Left cardiac atrium (tissue), 4 donors: ENCODE measurements at regions not wholly inside any gene's neighbourhood (a gene's known extent, or its start where the extent isn't known, plus 50 kb on each side); places are given as distances from the start of the nearest gene placed in this dataset.
"Not testable (repeated sequence)": the region's sequence is repeated elsewhere in the genome, so short reads cannot be mapped to it uniquely, and the experiment has no call there.

Experiments
- ATAC-seq, 2 donors: fragments of 200-7000 bp; cut with Tn5 transposase; one replicate each; pipeline ENCODE4 v1.9.1; 2020; ENCODE audit warnings: mild to moderate bottlenecking in 2 of 2, moderate library complexity in 2 of 2
- DNase-seq: peaks from one replicate; pipeline ENCODE4 v3.0.0-alpha.2; 2020
- intact Hi-C, 2 donors: fragments of 100-400 bp; cut with DNase I; formaldehyde crosslinking; loops; one replicate each; pipeline versions ENCODE4 v1.14.1 to v1.15.1; 2022 to 2023
- donor health status: DM: no; HTN: yes; CAD: no.
- donor health status: DM: no; HTN: yes; CAD: no; lungs with severe emphysema.
- donor health status: DM: yes; HTN: yes; CAD: no.
- donor health status: Dilated cardiomyopathy.

DNA sequence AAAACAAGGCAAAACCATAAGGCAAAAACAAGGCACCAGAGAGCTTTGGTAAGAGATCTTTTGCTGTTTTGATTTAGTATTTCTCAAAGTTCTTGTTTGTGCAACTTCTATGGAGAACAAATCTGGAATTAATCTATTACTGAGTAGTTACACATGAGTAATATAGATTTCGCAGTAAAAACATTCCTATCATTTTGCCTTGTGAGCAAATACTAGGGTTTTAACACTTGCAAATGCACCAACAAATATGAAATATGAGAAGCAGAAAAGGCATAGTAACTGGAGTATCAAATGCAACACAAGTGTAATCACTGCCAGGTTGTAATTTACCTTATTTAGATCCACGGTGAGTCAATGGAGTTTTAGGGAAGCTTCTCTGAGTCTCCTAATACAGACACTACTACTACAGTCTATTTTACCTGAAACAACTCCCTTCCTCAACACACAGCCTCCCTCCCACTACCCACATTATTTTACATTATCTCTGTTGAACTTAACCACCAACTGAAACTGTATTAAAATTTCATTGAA, 324.1 kb downstream of the FLRT2 start:
- ATAC-seq (no peak), DNase-seq (no peak)
- intact Hi-C loops = no loop called here

DNA sequence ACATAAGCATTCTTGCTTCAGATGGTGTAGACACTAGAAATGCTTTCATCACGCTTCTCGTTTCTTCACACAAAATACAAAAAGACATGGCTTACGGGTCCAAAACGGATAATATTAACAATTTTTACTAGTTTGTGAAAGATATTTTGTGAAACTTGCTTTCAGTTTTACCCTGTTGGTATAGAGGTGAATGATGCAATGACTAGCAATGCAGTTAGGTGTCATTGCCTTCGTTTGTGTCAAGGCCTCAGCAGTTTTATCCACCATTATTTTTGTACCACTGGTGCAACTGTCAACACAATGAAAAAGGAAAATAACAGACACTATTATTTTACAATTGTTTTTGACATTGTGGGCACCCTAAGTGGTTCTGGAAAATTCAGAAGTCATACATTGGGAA, 323.0 kb downstream of the FLRT2 start:
- no peak for DNase-seq
- ATAC-seq = no peak
- intact Hi-C loops = no loop called here

GRCh38 chr14:85852123-85852522, 322.2 kb downstream of the FLRT2 start:
- not testable (repeated sequence) for ATAC-seq

DNA sequence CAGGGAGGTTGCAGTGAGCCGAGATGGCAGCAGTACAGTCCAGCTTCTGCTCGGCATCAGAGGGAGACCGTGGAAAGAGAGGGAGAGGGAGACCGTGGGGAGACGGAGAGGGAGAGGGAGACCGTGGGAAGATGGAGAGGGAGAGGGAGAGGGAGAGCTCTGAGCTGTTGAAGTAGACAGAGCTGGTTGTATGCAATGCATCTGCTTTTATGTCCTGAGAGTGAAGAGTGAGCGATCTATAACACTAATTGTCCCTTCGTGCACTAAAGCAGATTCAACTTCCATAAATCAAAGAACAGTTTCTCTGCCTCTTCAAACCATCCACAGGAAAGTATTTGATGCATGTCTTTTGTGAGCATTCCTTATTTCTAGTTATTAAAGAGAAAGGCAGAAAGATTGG, 300.6 kb downstream of the FLRT2 start:
- intact Hi-C loops, DNase-seq, ATAC-seq: not testable (repeated sequence)

More at GRCh38 chr14:85852123-85852522, 322.2 kb downstream of the FLRT2 start:
- DNase-seq, intact Hi-C loops: not testable (repeated sequence)

- DNase-seq, ATAC-seq, intact Hi-C loops: not testable (repeated sequence)
Observed at GRCh38 chr14:85829601-85830000, 299.7 kb downstream of the FLRT2 start.

DNA sequence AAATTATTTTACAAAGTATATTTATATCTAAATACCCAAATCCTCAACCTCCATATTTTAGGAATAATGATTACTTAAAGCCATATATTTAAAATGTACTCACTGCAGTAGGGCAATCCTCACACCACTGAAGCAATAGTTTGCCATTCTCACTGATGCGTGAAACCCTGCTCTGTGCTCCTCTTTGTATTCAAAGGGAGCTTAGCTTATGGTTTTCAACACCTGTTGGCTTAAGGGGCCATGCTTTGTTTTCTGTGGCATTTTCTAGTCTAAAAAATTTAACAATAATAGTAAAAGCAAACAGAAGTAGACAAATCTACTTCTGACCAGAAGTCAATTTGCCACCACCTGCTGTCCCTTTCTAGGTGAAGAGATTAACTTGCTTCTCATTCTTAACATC, 294.6 kb downstream of the FLRT2 start:
- intact Hi-C loops = no loop called here
- no peak for ATAC-seq
- DNase-seq = no peak

DNA sequence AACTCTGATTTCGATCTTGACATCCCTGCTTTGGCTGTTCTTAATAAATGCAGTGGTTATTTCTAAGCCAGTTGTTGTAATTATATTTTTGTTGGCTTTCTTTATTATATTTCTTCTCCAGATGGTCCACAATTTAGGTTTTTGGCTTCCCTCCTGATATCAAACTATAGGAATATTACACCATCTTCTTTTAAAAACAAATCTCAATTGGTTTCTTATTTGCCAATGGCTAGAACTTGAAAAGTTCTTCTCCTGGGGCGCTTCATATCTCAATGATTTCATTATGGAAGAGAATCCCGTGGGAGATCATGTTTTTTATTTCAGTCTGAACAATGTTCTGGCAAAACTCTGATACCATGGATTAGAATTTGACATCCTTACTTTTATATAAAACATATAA, 292.3 kb downstream of the FLRT2 start:
- no peak for ATAC-seq
- intact Hi-C loops = no loop called here
- no peak for DNase-seq

DNA sequence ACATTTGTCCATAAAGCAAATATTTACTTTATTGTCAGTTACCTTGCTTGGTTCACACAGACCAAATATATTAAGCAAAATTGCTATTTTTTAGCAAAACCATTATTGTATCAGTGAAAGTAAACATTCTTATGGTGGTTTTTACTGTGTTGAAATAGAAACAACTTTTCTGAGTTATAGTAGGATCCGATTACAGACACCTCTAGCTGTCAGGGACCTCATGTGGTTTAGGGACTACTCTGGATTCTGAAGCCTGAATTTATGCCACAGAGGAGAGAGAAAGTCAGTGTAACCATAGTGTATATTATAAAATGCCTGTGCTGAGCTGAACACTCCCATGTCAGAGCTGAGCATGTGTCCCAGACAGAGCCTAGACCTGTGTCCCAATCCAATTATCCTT, 287.5 kb downstream of the FLRT2 start:
- DNase-seq (no peak), ATAC-seq (no peak)
- intact Hi-C loops = no loop called here

DNA sequence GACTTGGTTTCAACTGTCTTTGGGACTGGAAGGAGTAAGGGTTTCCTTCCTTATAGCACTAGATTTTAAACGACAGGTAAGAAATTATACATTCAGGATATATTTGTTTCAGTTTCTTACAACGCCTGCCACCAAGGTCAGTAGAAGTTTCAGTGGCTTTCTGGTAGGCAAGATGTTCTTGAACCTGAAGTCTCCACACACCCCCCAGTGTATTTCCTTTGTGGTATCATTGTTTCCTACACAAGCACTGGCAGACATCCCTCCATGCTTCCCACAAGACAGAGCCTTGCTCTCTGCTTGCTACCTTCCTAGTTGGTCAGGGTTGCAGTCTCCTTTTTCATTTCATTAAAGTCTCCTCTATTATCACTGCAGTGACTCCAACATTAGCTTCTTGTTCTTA, 283.1 kb downstream of the FLRT2 start:
- intact Hi-C loops = no loop called here
- ATAC-seq (no peak), DNase-seq (no peak)

GRCh38 chr14:85811340-85811739, 281.4 kb downstream of the FLRT2 start:
- intact Hi-C loops = no loop called here
- ATAC-seq (no peak), DNase-seq (no peak)

GRCh38 chr14:85799668-85800067, 269.7 kb downstream of the FLRT2 start:
- DNase-seq = no peak
- ATAC-seq = no peak
- intact Hi-C loops = no loop called here

GRCh38 chr14:85798856-85799255, 268.9 kb downstream of the FLRT2 start:
- ATAC-seq (no peak), DNase-seq (no peak)
- intact Hi-C loops = no loop called here

- DNase-seq (no peak), ATAC-seq (no peak)
- intact Hi-C loops = no loop called here
Observed at GRCh38 chr14:85793533-85793932, 263.6 kb downstream of the FLRT2 start.

DNA sequence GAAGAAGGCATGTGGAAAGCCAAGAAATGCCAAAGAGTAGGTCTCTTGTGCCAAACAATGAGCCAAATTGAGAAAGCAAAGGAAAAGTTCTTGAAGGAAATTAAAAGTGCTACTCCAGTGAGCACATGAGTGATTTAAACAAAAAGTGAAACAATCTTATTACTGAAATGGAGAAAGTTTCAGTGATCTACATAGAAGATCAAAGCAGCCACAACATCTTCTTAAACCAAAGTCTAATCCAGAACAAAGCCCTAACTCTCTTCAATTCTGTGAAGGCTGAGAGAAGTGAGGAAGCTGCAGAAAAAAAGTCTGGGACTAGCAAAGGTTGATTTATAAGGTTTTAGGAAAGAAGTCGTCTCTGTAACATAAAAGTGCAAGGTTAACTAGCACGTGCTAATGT, 259.6 kb downstream of the FLRT2 start:
- no peak for DNase-seq
- ATAC-seq = no peak
- intact Hi-C loops = no loop called here

DNA sequence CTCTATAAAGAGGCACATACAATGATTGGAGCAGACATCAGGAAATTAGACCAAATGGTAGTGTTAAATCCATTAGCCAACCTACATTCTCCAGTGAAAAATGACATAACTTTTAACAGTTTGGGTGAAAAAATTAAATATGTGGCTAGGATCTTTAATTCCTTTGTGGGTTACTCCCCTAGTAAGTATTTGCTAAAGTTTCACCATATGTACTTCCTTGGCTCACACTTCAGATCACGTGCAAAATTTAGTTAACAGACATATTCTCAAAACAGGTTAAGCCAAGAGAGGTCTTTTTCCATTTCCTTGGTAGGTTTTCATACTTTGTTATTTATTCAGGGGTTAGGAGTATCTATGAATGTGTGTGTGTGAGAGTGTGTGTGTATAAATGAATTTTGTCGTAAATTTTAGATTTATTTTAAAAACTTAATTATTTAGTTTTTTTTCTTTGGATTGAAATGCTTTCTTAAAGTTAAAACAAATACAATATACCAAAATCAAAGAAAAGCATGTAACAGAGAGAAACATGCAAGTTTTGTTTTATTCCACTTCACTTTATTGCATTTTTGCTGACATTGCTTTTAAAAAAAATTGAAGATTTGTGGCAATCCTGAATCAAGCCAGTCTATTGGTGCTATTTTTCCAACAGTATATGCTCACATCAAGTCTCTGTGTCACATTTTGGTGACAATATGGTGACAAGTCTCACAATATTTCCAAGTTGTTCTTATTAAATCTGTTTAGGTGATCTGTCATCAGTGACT, 258.7 kb downstream of the FLRT2 start:
- intact Hi-C loops = no loop called here
- DNase-seq (no peak), ATAC-seq (no peak)

GRCh38 chr14:85766295-85766694, 236.4 kb downstream of the FLRT2 start:
- intact Hi-C loops = no loop called here
- DNase-seq (no peak), ATAC-seq (no peak)

GRCh38 chr14:85764822-85765221, 234.9 kb downstream of the FLRT2 start:
- ATAC-seq (no peak), DNase-seq (no peak)
- intact Hi-C loops = no loop called here

GRCh38 chr14:85762526-85762925, 232.6 kb downstream of the FLRT2 start:
- intact Hi-C loops = no loop called here
- DNase-seq (no peak), ATAC-seq (no peak)

GRCh38 chr14:85752175-85752574, 222.2 kb downstream of the FLRT2 start:
- ATAC-seq (no peak), DNase-seq (no peak)
- intact Hi-C loops = no loop called here

DNA sequence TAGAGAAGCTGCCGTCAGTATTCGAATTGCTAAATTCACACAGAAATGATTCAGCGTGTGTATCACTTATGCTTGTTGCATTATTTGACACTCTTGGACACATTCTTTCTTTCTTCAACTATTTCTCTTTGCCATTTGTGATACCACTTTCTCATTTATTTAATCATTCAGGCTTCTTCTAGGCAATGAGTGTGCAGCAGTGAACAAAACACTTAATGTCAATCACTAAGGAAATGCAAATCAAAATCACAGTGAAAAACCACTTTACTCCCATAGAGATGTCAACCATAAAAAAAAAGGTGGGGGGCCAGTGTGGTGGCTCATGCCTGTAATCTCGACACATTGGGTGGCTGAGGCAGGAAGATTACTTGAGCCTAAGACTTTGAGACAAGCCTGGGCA, 214.6 kb downstream of the FLRT2 start:
- ATAC-seq = no peak
- no peak for DNase-seq
- intact Hi-C loops = no loop called here

DNA sequence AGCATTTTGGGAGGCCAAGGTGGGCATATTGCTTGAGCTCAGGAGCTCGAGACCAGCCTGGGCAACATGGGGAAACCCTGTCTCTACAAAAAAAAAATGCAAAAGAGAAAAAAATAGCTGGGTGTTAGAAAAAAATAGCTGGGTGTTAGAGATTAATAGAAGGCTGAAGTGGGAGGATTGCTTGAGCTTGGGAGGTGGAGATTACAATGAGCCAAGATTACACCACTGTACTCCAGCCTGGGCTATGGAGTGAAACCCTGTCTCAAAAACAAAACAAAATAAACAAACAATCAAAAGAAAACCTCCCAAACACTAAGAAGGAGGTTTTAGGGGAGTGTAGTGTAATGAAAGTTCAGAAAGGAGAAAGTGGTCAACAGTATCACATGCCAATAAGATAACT, 202.1 kb downstream of the FLRT2 start:
- DNase-seq (no peak), ATAC-seq (peak in 1 of 2 donors; percentile 61)
- intact Hi-C loops = no loop called here
